Stimulated activated CD4-positive, alpha-beta T cell treated with anti-CD3 and anti-CD28 coated beads, TNF-alpha, amount 100 ng/mL, for 24 hours (primary cell): ENCODE measurements at regions not wholly inside any gene's neighbourhood (a gene's known extent, or its start where the extent isn't known, plus 50 kb on each side); places are given as distances from the start of the nearest gene placed in this dataset.

ENCODE experiments used
- DNase-seq, 3 experiments: peaks; one replicate each; pipeline ENCODE4 v3.0.0-alpha.2; 2020; ENCODE audit warnings: low read depth in 3 of 3

GRCh38 chr2:200211643-200212042 is 94.8 kb upstream of the SPATS2L start:
- DNase-seq: no peak

- no peak for DNase-seq
Measured at GRCh38 chr2:200212862-200213425, 93.5 kb upstream of the SPATS2L start.

- DNase-seq: no peak
Measured at GRCh38 chr2:200216310-200216709, 90.2 kb upstream of the SPATS2L start.

- DNase-seq: no peak
Measured at GRCh38 chr2:200217320-200217719, 89.2 kb upstream of the SPATS2L start.

GRCh38 chr2:200218645-200219044 is 87.8 kb upstream of the SPATS2L start:
- DNase-seq: no peak

- no peak for DNase-seq
Measured at GRCh38 chr2:200219309-200220113, 87.0 kb upstream of the SPATS2L start.

- no peak for DNase-seq
Measured at GRCh38 chr2:200220251-200220650, 86.2 kb upstream of the SPATS2L start.

- DNase-seq: no peak
Measured at GRCh38 chr2:200221055-200221955, 85.2 kb upstream of the SPATS2L start.

GRCh38 chr2:200222791-200223190 is 83.7 kb upstream of the SPATS2L start:
- no peak for DNase-seq

GRCh38 chr2:200223205-200223784 is 83.2 kb upstream of the SPATS2L start:
- DNase-seq: no peak

GRCh38 chr2:200225951-200226350 is 80.5 kb upstream of the SPATS2L start:
- DNase-seq: no peak

- no peak for DNase-seq
Measured at GRCh38 chr2:200226451-200227426, 79.8 kb upstream of the SPATS2L start.

GRCh38 chr2:200230716-200231115 is 75.8 kb upstream of the SPATS2L start:
- DNase-seq: no peak

GRCh38 chr2:200235533-200235932 is 71.0 kb upstream of the SPATS2L start:
- no peak for DNase-seq

GRCh38 chr2:200239216-200239615 is 67.3 kb upstream of the SPATS2L start:
- DNase-seq: no peak

GRCh38 chr2:200242570-200242969 is 63.9 kb upstream of the SPATS2L start:
- DNase-seq: no peak

- DNase-seq: no peak
Measured at GRCh38 chr2:200243441-200243840, 63.1 kb upstream of the SPATS2L start.

- no peak for DNase-seq
Measured at GRCh38 chr2:200244111-200244510, 62.4 kb upstream of the SPATS2L start.

- DNase-seq: no peak
Measured at GRCh38 chr2:200247494-200247893, 59.0 kb upstream of the SPATS2L start.

- no peak for DNase-seq
Measured at GRCh38 chr2:200252265-200253067, 54.0 kb upstream of the SPATS2L start.
